Adrenal gland (tissue), 9 donors: ENCODE measurements at regions not wholly inside any gene's neighbourhood (a gene's known extent, or its start where the extent isn't known, plus 50 kb on each side); places are given as distances from the start of the nearest gene placed in this dataset.
A peak's percentile ranks its signal among the peaks of the same experiment; 100 is the strongest.

Experiments used
- DNase-seq, 7 donors: peaks; one replicate each; pipeline ENCODE4 v3.0.0-alpha.2; 2019 to 2020
- H3K27ac ChIP-seq, 5 donors: fragments of 200-600 bp; sonication (generic) in 4 of 5; 1 replicate in 3 of 5; 2 replicates in 2 of 5; pipeline versions ENCODE4 v1.5.1 to v1.8.0; 2016 to 2020; ENCODE audit warnings: mild to moderate bottlenecking in 1 of 5
- H3K27me3 ChIP-seq: fragments of 200-600 bp; 2 replicates; pipeline ENCODE4 v1.8.0; 2021
- H3K36me3 ChIP-seq, 2 donors: fragments of 200-600 bp; replicated peaks in 1 of 2; 1 replicate in 1 of 2; 2 replicates in 1 of 2; pipeline versions ENCODE4 v1.5.1 to v1.8.0; 2018 to 2022
- H3K4me1 ChIP-seq, 2 donors: fragments of 200-600 bp; replicated peaks in 1 of 2; 1 replicate in 1 of 2; 2 replicates in 1 of 2; pipeline versions ENCODE4 v1.5.1 to v1.8.0; 2018 to 2021
- H3K4me3 ChIP-seq, 4 donors: fragments of 200-600 bp; sonication (generic) in 3 of 4; one replicate each; pipeline ENCODE4 v1.5.1; 2016 to 2018
- H3K9me3 ChIP-seq, 3 donors: fragments of 200-600 bp; sonication (generic) in 1 of 3; replicated peaks in 1 of 3; 1 replicate in 2 of 3; 2 replicates in 1 of 3; pipeline versions ENCODE4 v1.5.1 to v1.8.0; 2016 to 2021
- CTCF ChIP-seq, 6 experiments: fragments of 450-650 bp in 4 of 6; fragments of 200-600 bp in 2 of 6; sonication (generic) in 1 of 6; IDR thresholded peaks; 1 replicate in 5 of 6; 2 replicates in 1 of 6; pipeline versions ENCODE4 v1.5.1 to v1.8.0; 2016 to 2021; ENCODE audit warnings: antibody characterized with exemption in 6 of 6, mild to moderate bottlenecking in 2 of 6, moderate library complexity in 1 of 6
- POLR2A ChIP-seq, 2 donors: fragments of 450-650 bp; IDR thresholded peaks; one replicate each; pipeline ENCODE4 v1.6.1; 2017; ENCODE audit warnings: antibody characterized with exemption in 2 of 2, mild to moderate bottlenecking in 2 of 2, moderate library complexity in 1 of 2
- WGBS, 4 donors: extraction: QIAGEN DNeasy Blood & Tissue Kit in 2 of 4; methylation state at CpG; one replicate each; pipeline versions ENCODE4 v1.1.5 to v1.1.7; 2013 to 2017; 5-methylcytosine and 5-hydroxymethylcytosine counted together
- intact Hi-C, 2 donors: fragments of 100-400 bp; cut with DNase I; formaldehyde crosslinking; loops; one replicate each; pipeline versions ENCODE4 v1.14.1 to v1.15.0; 2022 to 2023
- donor health status: healthy with polysubstance abuse.
- donor health status: Bipolar disorder and iron deficiency.
- donor health status: DM: yes; HTN: yes; CAD: no.
- donor health status: DM: no; HTN: no; CAD: no.
- donor health status: DM: no; HTN: no; CAD: no.

DNA sequence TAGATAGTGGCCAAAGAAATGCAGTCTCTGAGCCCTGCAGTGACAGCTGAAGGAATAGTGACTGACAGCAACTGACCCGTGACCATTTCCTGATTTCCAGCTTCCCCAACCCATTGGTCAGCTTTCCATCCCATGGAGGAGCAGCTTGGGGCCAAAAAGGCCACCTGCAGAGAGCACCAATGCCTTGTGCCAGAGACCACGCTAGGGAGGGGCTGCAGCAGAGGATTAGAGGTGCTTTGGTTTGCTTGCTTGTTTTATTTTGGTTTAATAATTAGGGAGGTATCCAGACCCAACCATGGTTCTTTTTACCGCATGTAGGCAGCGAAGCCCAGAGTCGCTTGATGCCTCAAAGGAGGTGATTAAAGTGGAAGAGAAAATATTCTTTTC, 61.3 kb upstream of the SIAH1 start:
- DNase-seq, result peak in 1 of 7 donors; percentile 31
- no peaks in the 10 kb centered on the region for H3K27me3 ChIP-seq
- no peak overlapping the region for H3K4me3 ChIP-seq
- no peak overlapping the region for H3K27ac ChIP-seq
- TF ChIP-seq CTCF (IDR thresholded peaks at IDR 0.05) (no peak), POLR2A (IDR thresholded peaks at IDR 0.05) (no peak)
- H3K9me3 ChIP-seq, result no peaks in the 10 kb centered on the region
- intact Hi-C loops, result no loop called here
- 79 to 83% (median 82%) methylated on average over 5 of the region's 5 CpGs for WGBS, 4 donors
- peaks cover 0 to 9% of the 10 kb centered on the region in 2 donors for H3K4me1 ChIP-seq
- no peaks in the 10 kb centered on the region for H3K36me3 ChIP-seq

GRCh38 chr16:48445782-48446533, 60.7 kb upstream of the SIAH1 start:
- no peaks in the 10 kb centered on the region for H3K36me3 ChIP-seq
- H3K27ac ChIP-seq, result peak overlapping the region in 2 of 5 donors; percentile 80 to 83
- no peaks in the 10 kb centered on the region for H3K9me3 ChIP-seq
- H3K4me1 ChIP-seq, result peaks cover 0 to 9% of the 10 kb centered on the region in 2 donors
- no peaks in the 10 kb centered on the region for H3K27me3 ChIP-seq
- no peak for TF ChIP-seq CTCF (IDR thresholded peaks at IDR 0.05)
- no peak for TF ChIP-seq POLR2A (IDR thresholded peaks at IDR 0.05)
- no peak overlapping the region for H3K4me3 ChIP-seq
- 89 to 92% (median 90%) methylated on average over 8 of the region's 8 CpGs for WGBS, 4 donors
- peak in 1 of 7 donors; percentile 15 for DNase-seq
- intact Hi-C loops, result no loop called here

- peak in 6 of 7 donors; percentile 22 to 58 (median 32) for DNase-seq
- peak overlapping the region in 4 of 5 donors; percentile 43 to 83 (median 66) for H3K27ac ChIP-seq
- H3K4me3 ChIP-seq, result no peak overlapping the region
- H3K4me1 ChIP-seq, result peaks cover 0 to 9% of the 10 kb centered on the region in 2 donors
- no peaks in the 10 kb centered on the region for H3K36me3 ChIP-seq
- no peaks in the 10 kb centered on the region for H3K27me3 ChIP-seq
- no peaks in the 10 kb centered on the region for H3K9me3 ChIP-seq
- WGBS, 4 donors, result 30 to 46% (median 38%) methylated on average over 6 of the region's 6 CpGs
- TF ChIP-seq CTCF (IDR thresholded peaks at IDR 0.05) (no peak), POLR2A (IDR thresholded peaks at IDR 0.05) (no peak)
- intact Hi-C loops, result no loop called here
Observed at GRCh38 chr16:48444574-48444973, 59.4 kb upstream of the SIAH1 start.

DNA sequence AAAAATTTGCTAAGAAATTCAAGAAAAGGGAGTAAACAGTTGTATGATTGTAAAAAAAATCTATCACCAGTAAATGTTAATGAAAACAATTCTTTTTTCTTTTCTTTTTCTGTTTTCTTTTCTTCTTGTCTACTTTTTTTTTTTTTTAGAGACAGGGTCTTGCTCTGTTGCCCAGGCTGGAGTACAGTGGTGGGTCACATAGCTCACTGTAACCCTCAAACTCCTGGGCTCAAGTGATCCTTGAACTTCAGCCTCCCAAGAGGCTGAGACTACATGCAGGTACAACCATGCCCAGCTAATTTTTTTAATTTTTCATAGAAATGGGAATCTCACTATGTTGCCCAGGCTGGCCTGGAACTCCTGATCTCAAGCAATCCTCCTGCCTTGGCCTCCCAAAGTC, 57.2 kb upstream of the SIAH1 start:
- TF ChIP-seq CTCF (IDR thresholded peaks at IDR 0.05) (no peak), POLR2A (IDR thresholded peaks at IDR 0.05) (no peak)
- Histone ChIP-seq H3K36me3 (no peaks in the 10 kb centered on the region), H3K27ac (no peak overlapping the region), H3K27me3 (no peaks in the 10 kb centered on the region), H3K4me1 (peaks cover 0 to 9% of the 10 kb centered on the region in 2 donors), H3K9me3 (no peaks in the 10 kb centered on the region), H3K4me3 (no peak overlapping the region)
- DNase-seq, result no peak
- intact Hi-C loops, result no loop called here
